Endothelial cell of umbilical vein (primary cell): ENCODE measurements at regions not wholly inside any gene's neighbourhood (a gene's known extent, or its start where the extent isn't known, plus 50 kb on each side); places are given as distances from the start of the nearest gene placed in this dataset.

Experiments
- BruUV-seq: library from RNA; stranded (reverse); fragments of 400-500 nt; replicated peaks from 2 replicates; lab custom pipeline; 2021; lab: Mats Ljungman, UMichigan
- CTCF ChIA-PET: fragments of 300-600, 350-600 bp; sonication (Branson Sonifier 250); formaldehyde crosslinking; loops from one replicate; lab custom pipeline; 2021; ENCODE audit warnings: antibody characterized with exemption, inconsistent platforms; lab: Charles Lee
- POLR2A ChIA-PET: fragments of 300-600, 350-600 bp; sonication (Branson Sonifier 250); formaldehyde crosslinking; loops from one replicate; lab custom pipeline; 2021; ENCODE audit warnings: antibody characterized with exemption, inconsistent platforms; lab: Charles Lee
- DNase-seq: peaks from one replicate; pipeline ENCODE4 v3.0.0-alpha.2; 2011; ENCODE audit warnings: low read depth, low spot score
- FAIRE-seq: peaks from 2 replicates; lab custom pipeline; 2011; peaks lifted over from hg19 to GRCh38; lab: Jason Lieb, UNC
- H2AFZ ChIP-seq: 2 replicates; pipeline ENCODE4 v1.6.0; 2012; ENCODE audit warnings: low read depth, low read length, control low read depth, inconsistent platforms
- H3K27ac ChIP-seq: 2 replicates; pipeline ENCODE4 v1.5.1; 2011; ENCODE audit warnings: low read depth, mild to moderate bottlenecking, control low read depth, low read length, moderate library complexity; ENCODE audit not compliant: insufficient read depth
- H3K27me3 ChIP-seq, 2 experiments: 2 replicates each; pipeline versions ENCODE4 v1.6.0 to v1.6.1; 2011; ENCODE audit warnings: low read length in 2 of 2, mixed read lengths in 1 of 2; ENCODE audit not compliant: control insufficient read depth in 2 of 2, insufficient read depth in 2 of 2
- H3K36me3 ChIP-seq, 2 experiments: 2 replicates in 1 of 2; 3 replicates in 1 of 2; pipeline ENCODE4 v1.5.1; 2011; ENCODE audit warnings: low read length in 2 of 2, mild to moderate bottlenecking in 1 of 2, moderate library complexity in 1 of 2; ENCODE audit not compliant: control insufficient read depth in 2 of 2, insufficient read depth in 2 of 2; ENCODE audit errors: extremely low read depth in 1 of 2
- H3K4me1 ChIP-seq: 3 replicates; pipeline ENCODE4 v1.5.1; 2011; ENCODE audit warnings: mild to moderate bottlenecking, low read length; ENCODE audit not compliant: control insufficient read depth, insufficient read depth; ENCODE audit errors: extremely low read depth
- H3K4me2 ChIP-seq: 2 replicates; pipeline ENCODE4 v1.6.1; 2011; ENCODE audit warnings: low read length, control low read depth, mixed read lengths; ENCODE audit not compliant: insufficient read depth
- H3K4me3 ChIP-seq, 3 experiments: fragments of 200-600 bp in 1 of 3; sonication (generic), shearing (Covaris generic) in 1 of 3; replicated peaks in 1 of 3; 2 replicates each; pipeline ENCODE4 v1.5.1; 2011 to 2016; ENCODE audit warnings: control low read depth in 3 of 3, low read length in 3 of 3, mild to moderate bottlenecking in 2 of 3, inconsistent platforms in 1 of 3, low read depth in 1 of 3, moderate library complexity in 1 of 3; ENCODE audit not compliant: insufficient read depth in 1 of 3
- H3K79me2 ChIP-seq: 2 replicates; pipeline ENCODE4 v1.6.0; 2012; ENCODE audit warnings: low read length, inconsistent platforms; ENCODE audit not compliant: control insufficient read depth, insufficient read depth
- H3K9ac ChIP-seq: replicated peaks from 2 replicates; pipeline ENCODE3; 2011; ENCODE audit warnings: low read length, control low read depth; ENCODE audit not compliant: insufficient read depth; ENCODE audit errors: extremely low read depth
- H3K9me1 ChIP-seq: replicated peaks from 3 replicates; pipeline ENCODE4 v1.6.0; 2011; ENCODE audit warnings: mild to moderate bottlenecking, low read length; ENCODE audit not compliant: control insufficient read depth, insufficient read depth; ENCODE audit errors: extremely low read depth
- H3K9me3 ChIP-seq: replicated peaks from 2 replicates; pipeline ENCODE4 v1.5.1; 2012; ENCODE audit warnings: low read length, inconsistent platforms; ENCODE audit not compliant: control insufficient read depth, insufficient read depth
- H4K20me1 ChIP-seq: replicated peaks from 2 replicates; pipeline ENCODE3; 2011; ENCODE audit warnings: mild to moderate bottlenecking, low read length; ENCODE audit not compliant: control insufficient read depth, insufficient read depth; ENCODE audit errors: extremely low read depth
- CTCF ChIP-seq, 2 donors: IDR thresholded peaks; 1 replicate in 1 of 2; 2 replicates in 1 of 2; pipeline ENCODE4 v1.5.1; 2011; ENCODE audit warnings: low read length in 2 of 2, mild to moderate bottlenecking in 2 of 2, moderate library complexity in 2 of 2, control low read depth in 1 of 2, inconsistent platforms in 1 of 2, low read depth in 1 of 2; ENCODE audit not compliant: insufficient read depth in 1 of 2; ENCODE audit errors: extremely low read depth in 1 of 2
- EZH2 ChIP-seq: IDR thresholded peaks from 2 replicates; pipeline ENCODE4 v1.6.1; 2012; ENCODE audit warnings: borderline replicate concordance, low read depth, mild to moderate bottlenecking, moderate library complexity, low read length, inconsistent platforms; ENCODE audit not compliant: severe bottlenecking
- FOS ChIP-seq: IDR thresholded peaks from 2 replicates; pipeline ENCODE4 v1.6.1; 2011; ENCODE audit warnings: mild to moderate bottlenecking, low read length, moderate library complexity, borderline replicate concordance; ENCODE audit not compliant: insufficient read depth
- GATA2 ChIP-seq: IDR thresholded peaks from 2 replicates; pipeline ENCODE4 v1.7.0; 2011; ENCODE audit warnings: low read depth, mild to moderate bottlenecking, moderate library complexity, mixed read lengths, low read length; ENCODE audit not compliant: insufficient read length, insufficient read depth
- JUN ChIP-seq: IDR thresholded peaks from 2 replicates; pipeline ENCODE4 v1.6.1; 2011; ENCODE audit warnings: borderline replicate concordance, low read depth; ENCODE audit not compliant: insufficient read length, insufficient read depth
- MAX ChIP-seq: IDR thresholded peaks from 2 replicates; pipeline ENCODE4 v1.6.1; 2011; ENCODE audit not compliant: insufficient read depth, insufficient read length
- MYC ChIP-seq: IDR thresholded peaks from one replicate; pipeline ENCODE4 v1.6.1; 2011; ENCODE audit warnings: mild to moderate bottlenecking, low read depth, low read length
- POLR2A ChIP-seq: IDR thresholded peaks from 2 replicates; pipeline ENCODE4 v1.6.1; 2012; ENCODE audit warnings: low read depth, mild to moderate bottlenecking, control low read depth, low read length
- POLR2AphosphoS5 ChIP-seq: IDR thresholded peaks from 2 replicates; pipeline ENCODE4 v1.6.1; 2012; ENCODE audit warnings: low read depth, mild to moderate bottlenecking, control low read depth, low read length, moderate library complexity; ENCODE audit not compliant: insufficient read depth
- dilution Hi-C: fragments of 300-500 bp; cut with MboI; formaldehyde crosslinking; loops from one replicate; pipeline ENCODE4 v1.15.0; 2019; ENCODE audit warnings: low sequenced_read_pairs; ENCODE audit not compliant: extremely low pct_ligation_motif_present
- intact Hi-C: fragments of 100-400 bp; cut with micrococcal nuclease; formaldehyde crosslinking; loops from one replicate; pipeline ENCODE4 v1.10.0; 2022

- H2AFZ ChIP-seq: no peak overlapping the region
- H3K4me1 ChIP-seq: no peaks in the 10 kb centered on the region
- no peak overlapping the region for H3K4me3 ChIP-seq
- H3K36me3 ChIP-seq: no peaks in the 10 kb centered on the region
- no peak overlapping the region for H3K4me2 ChIP-seq
- no peaks in the 10 kb centered on the region for H3K9me1 ChIP-seq
- dilution Hi-C loops (no loop called here), intact Hi-C loops (no loop called here)
- ChIA-PET CTCF (no interaction called here), POLR2A (no interaction called here)
- H4K20me1 ChIP-seq: no peaks in the 10 kb centered on the region
- H3K79me2 ChIP-seq: no peaks in the 10 kb centered on the region
- H3K9me3 ChIP-seq: no peaks in the 10 kb centered on the region
- DNase-seq: no peak
- H3K9ac ChIP-seq: no peak overlapping the region
- FAIRE-seq: no peak
- no peaks in the 10 kb centered on the region for H3K27me3 ChIP-seq
- BruUV-seq: no TSS peak
- TF ChIP-seq MAX (no peak), FOS (no peak)
- H3K27ac ChIP-seq: no peak overlapping the region
Measured at GRCh38 chr12:16458521-16459078, 111.2 kb downstream of the MGST1 start.

- TF ChIP-seq POLR2A (no peak), GATA2 (no peak), CTCF (IDR thresholded peaks at IDR 0.05; ENCODE audit: extremely low read depth in 1 of 2, insufficient read depth in 1 of 2, low read depth in 1 of 2, low read length in 2 of 2) (no peak), POLR2AphosphoS5 (no peak), FOS (no peak), MAX (no peak), MYC (no peak), JUN (no peak), EZH2 (no peak)
- H4K20me1 ChIP-seq: no peaks in the 10 kb centered on the region
- dilution Hi-C loops: no loop called here
- ChIA-PET CTCF (no interaction called here), POLR2A (no interaction called here)
- no peaks in the 10 kb centered on the region for H3K36me3 ChIP-seq
- no peak for DNase-seq
- no peak overlapping the region for H3K27ac ChIP-seq
- H3K9me1 ChIP-seq: no peaks in the 10 kb centered on the region
- no peak overlapping the region for H3K9ac ChIP-seq
- no peak overlapping the region for H3K4me3 ChIP-seq
- no peaks in the 10 kb centered on the region for H3K9me3 ChIP-seq
- no TSS peak for BruUV-seq
- no peaks in the 10 kb centered on the region for H3K27me3 ChIP-seq
- no peaks in the 10 kb centered on the region for H3K4me1 ChIP-seq
- no peak overlapping the region for H2AFZ ChIP-seq
- no peak for FAIRE-seq
- H3K79me2 ChIP-seq: no peaks in the 10 kb centered on the region
- intact Hi-C loops: no loop called here
- no peak overlapping the region for H3K4me2 ChIP-seq
Measured at GRCh38 chr12:16467272-16467671, 119.8 kb downstream of the MGST1 start.
